OCI-LY3 (cell line): ENCODE measurements at regions not wholly inside any gene's neighbourhood (a gene's known extent, or its start where the extent isn't known, plus 50 kb on each side); places are given as distances from the start of the nearest gene placed in this dataset.

Experiments
- H2AFZ ChIP-seq: fragments of 200-600, 300-600 bp; shearing (Covaris generic); 2 replicates; pipeline ENCODE4 v1.6.0; 2014; ENCODE audit warnings: antibody characterized with exemption, low read depth, low read length
- H3K27ac ChIP-seq: fragments of 200-600, 300-600 bp; sonication (generic); 2 replicates; pipeline ENCODE4 v1.5.1; 2014; ENCODE audit warnings: mild to moderate bottlenecking, low read length, moderate library complexity, mixed read lengths
- H3K27me3 ChIP-seq: fragments of 200-600, 300-600 bp; sonication (generic); 2 replicates; pipeline ENCODE4 v1.6.1; 2014; ENCODE audit warnings: low read depth, low read length, mixed read lengths
- H3K36me3 ChIP-seq: fragments of 200-600, 300-600 bp; sonication (generic); replicated peaks from 2 replicates; pipeline ENCODE3; 2014; ENCODE audit warnings: low read depth, low read length, mixed read lengths
- H3K4me1 ChIP-seq: fragments of 300-600, 200-600 bp; sonication (generic); 2 replicates; pipeline ENCODE4 v1.6.1; 2014; ENCODE audit warnings: low read length, mixed read lengths
- H3K4me2 ChIP-seq: fragments of 200-600, 300-600 bp; sonication (generic); 2 replicates; pipeline ENCODE4 v1.6.1; 2014; ENCODE audit warnings: low read length, mixed read lengths
- H3K4me3 ChIP-seq: fragments of 300-600, 200-600 bp; sonication (generic); 2 replicates; pipeline ENCODE4 v1.5.1; 2014; ENCODE audit warnings: antibody characterized with exemption, mild to moderate bottlenecking, low read length, moderate library complexity
- H3K79me2 ChIP-seq: fragments of 300-600, 200-600 bp; shearing (Covaris generic); 2 replicates; pipeline ENCODE4 v1.6.1; 2014; ENCODE audit warnings: mild to moderate bottlenecking, low read length, mixed read lengths
- H3K9ac ChIP-seq: fragments of 300-600, 200-600 bp; shearing (Covaris generic); 2 replicates; pipeline ENCODE4 v1.6.0; 2014; ENCODE audit warnings: mild to moderate bottlenecking, low read length, moderate library complexity
- H3K9me3 ChIP-seq: fragments of 200-600, 300-600 bp; shearing (Covaris generic); 2 replicates; pipeline ENCODE4 v1.6.1; 2014; ENCODE audit warnings: low read length, mixed read lengths; ENCODE audit not compliant: insufficient read depth
- H4K20me1 ChIP-seq: fragments of 200-600, 300-600 bp; sonication (generic); 2 replicates; pipeline ENCODE4 v1.6.1; 2016; ENCODE audit warnings: low read length, mixed read lengths; ENCODE audit not compliant: insufficient read depth
- EZH2phosphoT487 ChIP-seq: fragments of 200-600 bp; shearing (Covaris generic); IDR thresholded peaks from 2 replicates; pipeline ENCODE4 v1.6.1; 2018; ENCODE audit warnings: antibody characterized with exemption, mixed run types, low read depth
- TF ChIP-seq, protein P1 (sequence below): fragments of 200-600, 300-600 bp; sonication (generic); IDR thresholded peaks from 2 replicates; pipeline ENCODE4 v1.5.1; 2014; ENCODE audit warnings: antibody characterized with exemption, low read length, low read depth

GRCh38 chr6:109298605-109299264, 83.5 kb downstream of the CD164 start:
- no peaks in the 10 kb centered on the region for H3K79me2 ChIP-seq

DNA sequence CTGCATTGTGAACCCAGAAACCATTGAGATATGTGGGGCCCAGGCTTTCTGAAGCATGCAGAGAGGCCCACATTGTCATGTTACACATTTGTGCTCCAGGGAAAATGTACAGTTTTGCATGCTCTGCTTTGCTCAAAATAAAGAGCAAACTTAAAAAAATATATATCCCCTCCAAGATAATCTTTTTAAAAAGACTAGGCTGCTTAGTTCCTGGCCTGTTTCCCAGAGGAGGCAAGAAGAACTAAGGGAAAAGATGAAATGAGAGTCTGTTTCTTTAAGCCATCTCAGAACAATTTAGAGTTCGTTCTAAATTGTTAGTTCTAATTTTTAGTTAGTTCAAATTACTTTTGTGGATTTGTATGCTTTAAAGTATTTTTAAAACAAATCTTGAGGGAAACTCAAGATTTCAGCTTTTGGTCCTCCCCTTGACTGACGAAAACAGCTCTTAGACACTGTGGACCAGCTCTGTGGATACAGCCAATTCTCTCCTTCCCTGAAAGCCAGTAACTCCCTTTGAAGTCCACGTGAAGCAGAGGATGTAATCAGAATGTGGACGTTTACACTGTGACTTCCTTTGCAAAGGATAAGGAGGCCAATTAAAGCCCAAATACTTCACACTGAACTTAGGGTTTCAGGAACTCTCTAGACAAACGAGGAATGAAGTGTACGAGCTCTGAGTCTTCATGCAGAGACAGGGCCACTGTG, 84.7 kb downstream of the CD164 start:
- Histone ChIP-seq H3K9me3 (no peaks in the 10 kb centered on the region), H4K20me1 (no peaks in the 10 kb centered on the region), H3K27me3 (no peaks in the 10 kb centered on the region), H3K4me3 (no peak overlapping the region), H3K79me2 (no peaks in the 10 kb centered on the region), H3K4me2 (no peak overlapping the region), H3K9ac (no peak overlapping the region), H3K4me1 (peaks cover 7% of the 10 kb centered on the region), H3K27ac (no peak overlapping the region), H2AFZ (no peak overlapping the region), H3K36me3 (no peaks in the 10 kb centered on the region)
- TF ChIP-seq, protein P1, sequence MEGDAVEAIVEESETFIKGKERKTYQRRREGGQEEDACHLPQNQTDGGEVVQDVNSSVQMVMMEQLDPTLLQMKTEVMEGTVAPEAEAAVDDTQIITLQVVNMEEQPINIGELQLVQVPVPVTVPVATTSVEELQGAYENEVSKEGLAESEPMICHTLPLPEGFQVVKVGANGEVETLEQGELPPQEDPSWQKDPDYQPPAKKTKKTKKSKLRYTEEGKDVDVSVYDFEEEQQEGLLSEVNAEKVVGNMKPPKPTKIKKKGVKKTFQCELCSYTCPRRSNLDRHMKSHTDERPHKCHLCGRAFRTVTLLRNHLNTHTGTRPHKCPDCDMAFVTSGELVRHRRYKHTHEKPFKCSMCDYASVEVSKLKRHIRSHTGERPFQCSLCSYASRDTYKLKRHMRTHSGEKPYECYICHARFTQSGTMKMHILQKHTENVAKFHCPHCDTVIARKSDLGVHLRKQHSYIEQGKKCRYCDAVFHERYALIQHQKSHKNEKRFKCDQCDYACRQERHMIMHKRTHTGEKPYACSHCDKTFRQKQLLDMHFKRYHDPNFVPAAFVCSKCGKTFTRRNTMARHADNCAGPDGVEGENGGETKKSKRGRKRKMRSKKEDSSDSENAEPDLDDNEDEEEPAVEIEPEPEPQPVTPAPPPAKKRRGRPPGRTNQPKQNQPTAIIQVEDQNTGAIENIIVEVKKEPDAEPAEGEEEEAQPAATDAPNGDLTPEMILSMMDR: no peak
- no peak for TF ChIP-seq EZH2phosphoT487

More at GRCh38 chr6:109298605-109299264, 83.5 kb downstream of the CD164 start:
- no peak for TF ChIP-seq EZH2phosphoT487
- TF ChIP-seq, protein P1: no peak
- Histone ChIP-seq H2AFZ (no peak overlapping the region), H3K9me3 (no peaks in the 10 kb centered on the region), H3K4me2 (no peak overlapping the region), H3K4me1 (peaks cover 8% of the 10 kb centered on the region), H3K27me3 (no peaks in the 10 kb centered on the region), H3K27ac (no peak overlapping the region), H3K36me3 (no peaks in the 10 kb centered on the region), H3K4me3 (no peak overlapping the region), H4K20me1 (no peaks in the 10 kb centered on the region), H3K9ac (no peak overlapping the region)

DNA sequence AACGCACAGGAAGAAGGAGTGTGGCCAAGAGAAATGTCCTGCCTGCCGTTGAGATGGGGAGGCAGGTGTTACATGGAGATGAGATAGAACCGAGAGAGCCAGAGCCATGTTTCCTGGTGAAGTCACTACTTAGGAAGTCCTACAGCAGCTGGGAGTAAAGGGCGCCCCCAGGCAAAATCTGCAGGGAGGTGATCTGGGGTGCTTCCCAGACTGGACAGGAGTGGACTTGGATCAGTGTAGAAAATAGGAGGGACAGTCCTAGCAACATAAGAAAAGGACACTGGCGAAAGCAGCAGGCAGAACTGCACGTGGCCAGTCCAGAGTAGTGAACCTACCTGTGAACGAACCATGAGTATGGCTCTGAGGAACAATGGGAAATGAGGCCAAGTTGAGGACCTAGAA, 85.3 kb downstream of the CD164 start:
- Histone ChIP-seq H3K4me3 (no peak overlapping the region), H2AFZ (no peak overlapping the region), H3K4me2 (no peak overlapping the region), H4K20me1 (no peaks in the 10 kb centered on the region), H3K27me3 (no peaks in the 10 kb centered on the region), H3K9ac (no peak overlapping the region), H3K27ac (no peak overlapping the region), H3K79me2 (no peaks in the 10 kb centered on the region), H3K36me3 (no peaks in the 10 kb centered on the region), H3K9me3 (no peaks in the 10 kb centered on the region), H3K4me1 (peaks cover 7% of the 10 kb centered on the region)
- TF ChIP-seq, protein P1: no peak
- TF ChIP-seq EZH2phosphoT487: no peak

GRCh38 chr6:109296452-109296851, 85.8 kb downstream of the CD164 start:
- H3K4me2 ChIP-seq: no peak overlapping the region
- H3K9me3 ChIP-seq: no peaks in the 10 kb centered on the region
- H3K4me1 ChIP-seq: peaks cover 7% of the 10 kb centered on the region
- no peaks in the 10 kb centered on the region for H3K36me3 ChIP-seq
- H3K9ac ChIP-seq: no peak overlapping the region
- H2AFZ ChIP-seq: no peak overlapping the region
- H3K27ac ChIP-seq: no peak overlapping the region
- H3K79me2 ChIP-seq: no peaks in the 10 kb centered on the region
- H3K4me3 ChIP-seq: no peak overlapping the region
- no peaks in the 10 kb centered on the region for H3K27me3 ChIP-seq
- TF ChIP-seq, protein P1: no peak
- TF ChIP-seq EZH2phosphoT487: no peak
- H4K20me1 ChIP-seq: no peaks in the 10 kb centered on the region
